ENCODE measurements at regions not wholly inside any gene's neighbourhood (a gene's known extent, or its start where the extent isn't known, plus 50 kb on each side); places are given as distances from the start of the nearest gene placed in this dataset.
"Not testable (repeated sequence)": the region's sequence is repeated elsewhere in the genome, so short reads cannot be mapped to it uniquely, and the experiment has no call there.

GRCh38 chr2:39845460-39846146 is 66.5 kb upstream of the THUMPD2 start:
- no peaks in the 10 kb centered on the region for H3K9me3 ChIP-seq
- H3K27me3 ChIP-seq (ENCODE audit: low read depth), result no peaks in the 10 kb centered on the region
- no peak for DNase-seq (ENCODE audit: low spot score in 2 of 2)
- in situ Hi-C loops (cut with MboI; ENCODE audit: low sequenced_read_pairs), result no loop called here
- H3K36me3 ChIP-seq (replicated peaks), result no peaks in the 10 kb centered on the region
- H3K4me3 ChIP-seq, result no peak overlapping the region
- H3K4me1 ChIP-seq, result peaks cover 22% of the 10 kb centered on the region

- in situ Hi-C loops (cut with MboI; ENCODE audit: low sequenced_read_pairs), result no loop called here
- H3K9me3 ChIP-seq, result 0 out of 2 replicates have a peak, but pooled peaks cover 3% of the 10 kb centered on the region
- H3K4me1 ChIP-seq, result no peaks in the 10 kb centered on the region
- no peaks in the 10 kb centered on the region for H3K27me3 ChIP-seq (ENCODE audit: low read depth)
- no peak for DNase-seq (ENCODE audit: low spot score in 2 of 2)
- H3K4me3 ChIP-seq, result no peak overlapping the region
- H3K36me3 ChIP-seq (replicated peaks), result no peaks in the 10 kb centered on the region
Measured at GRCh38 chr2:39839261-39839848, 60.3 kb upstream of the THUMPD2 start.

- H3K27me3 ChIP-seq (ENCODE audit: low read depth), result no peaks in the 10 kb centered on the region
- in situ Hi-C loops (cut with MboI; ENCODE audit: low sequenced_read_pairs), result no loop called here
- no peaks in the 10 kb centered on the region for H3K4me1 ChIP-seq
- H3K4me3 ChIP-seq, result no peak overlapping the region
- H3K36me3 ChIP-seq (replicated peaks), result no peaks in the 10 kb centered on the region
- 0 out of 2 replicates have a peak, but pooled peaks cover 3% of the 10 kb centered on the region for H3K9me3 ChIP-seq
- DNase-seq (ENCODE audit: low spot score in 2 of 2), result no peak
Measured at GRCh38 chr2:39838589-39838988, 59.5 kb upstream of the THUMPD2 start.

GRCh38 chr2:39837856-39838453 is 58.9 kb upstream of the THUMPD2 start:
- peak; percentile 64 to 70 for DNase-seq (ENCODE audit: low spot score in 2 of 2)
- in situ Hi-C loops (cut with MboI; ENCODE audit: low sequenced_read_pairs), result no loop called here

GRCh38 chr2:39836638-39837037 is 57.6 kb upstream of the THUMPD2 start:
- H3K9me3 ChIP-seq, result 0 out of 2 replicates have a peak, but pooled peaks cover 3% of the 10 kb centered on the region
- no peak for DNase-seq (ENCODE audit: low spot score in 2 of 2)
- H3K27me3 ChIP-seq (ENCODE audit: low read depth), result no peaks in the 10 kb centered on the region
- no peaks in the 10 kb centered on the region for H3K4me1 ChIP-seq
- no peaks in the 10 kb centered on the region for H3K36me3 ChIP-seq (replicated peaks)
- H3K4me3 ChIP-seq, result no peak overlapping the region
- in situ Hi-C loops (cut with MboI; ENCODE audit: low sequenced_read_pairs), result no loop called here

More at GRCh38 chr2:39837856-39838453, 58.9 kb upstream of the THUMPD2 start:
- no peaks in the 10 kb centered on the region for H3K4me1 ChIP-seq
- no peaks in the 10 kb centered on the region for H3K36me3 ChIP-seq (replicated peaks)
- H3K4me3 ChIP-seq, result no peak overlapping the region
- H3K27me3 ChIP-seq (ENCODE audit: low read depth), result no peaks in the 10 kb centered on the region
- 0 out of 2 replicates have a peak, but pooled peaks cover 3% of the 10 kb centered on the region for H3K9me3 ChIP-seq

GRCh38 chr2:39834426-39834825 is 55.4 kb upstream of the THUMPD2 start:
- 0 out of 2 replicates have a peak, but pooled peaks cover 3% of the 10 kb centered on the region for H3K9me3 ChIP-seq
- H3K36me3 ChIP-seq (replicated peaks), result no peaks in the 10 kb centered on the region
- H3K4me1 ChIP-seq, result no peaks in the 10 kb centered on the region
- no peak overlapping the region for H3K4me3 ChIP-seq
- in situ Hi-C loops (cut with MboI; ENCODE audit: low sequenced_read_pairs), result no loop called here
- DNase-seq (ENCODE audit: low spot score in 2 of 2), result no peak
- H3K27me3 ChIP-seq (ENCODE audit: low read depth), result no peaks in the 10 kb centered on the region

- H3K4me3 ChIP-seq; H3K27me3 ChIP-seq (ENCODE audit: low read depth); H3K36me3 ChIP-seq (replicated peaks); H3K4me1 ChIP-seq; in situ Hi-C loops (cut with MboI; ENCODE audit: low sequenced_read_pairs); H3K9me3 ChIP-seq; DNase-seq (ENCODE audit: low spot score in 2 of 2): not testable (repeated sequence)
Measured at GRCh38 chr2:39830610-39831009, 51.6 kb upstream of the THUMPD2 start.

Data from HAP-1 (cell line).